ENCODE measurements at regions not wholly inside any gene's neighbourhood (a gene's known extent, or its start where the extent isn't known, plus 50 kb on each side); places are given as distances from the start of the nearest gene placed in this dataset.

GRCh38 chr5:86403190-86403589, 214.6 kb upstream of the COX7C start:
- TF ChIP-seq CTCF (IDR thresholded peaks at IDR 0.05), result no peak
- H3K4me1 Mint-ChIP-seq, result no peaks in the 10 kb centered on the region
- no peaks in the 10 kb centered on the region for H3K27me3 Mint-ChIP-seq (ENCODE audit: low read depth, poor library complexity)
- no peak overlapping the region for H3K27ac Mint-ChIP-seq
- no peak overlapping the region for H3K4me3 Mint-ChIP-seq
- no peaks in the 10 kb centered on the region for H3K9me3 Mint-ChIP-seq
- DNase-seq, result no peak
- no peaks in the 10 kb centered on the region for H3K36me3 Mint-ChIP-seq (ENCODE audit: low read depth)

GRCh38 chr5:86404256-86404655, 213.5 kb upstream of the COX7C start:
- DNase-seq, result no peak
- Mint-ChIP-seq H3K4me1 (no peaks in the 10 kb centered on the region), H3K9me3 (no peaks in the 10 kb centered on the region), H3K36me3 (ENCODE audit: low read depth) (no peaks in the 10 kb centered on the region), H3K27me3 (ENCODE audit: low read depth, poor library complexity) (no peaks in the 10 kb centered on the region), H3K27ac (no peak overlapping the region), H3K4me3 (no peak overlapping the region)
- TF ChIP-seq CTCF (IDR thresholded peaks at IDR 0.05), result no peak

GRCh38 chr5:86407711-86408110, 210.0 kb upstream of the COX7C start:
- no peak for DNase-seq
- H3K36me3 Mint-ChIP-seq (ENCODE audit: low read depth), result no peaks in the 10 kb centered on the region
- TF ChIP-seq CTCF (IDR thresholded peaks at IDR 0.05), result no peak
- no peaks in the 10 kb centered on the region for H3K9me3 Mint-ChIP-seq
- H3K4me1 Mint-ChIP-seq, result no peaks in the 10 kb centered on the region
- no peaks in the 10 kb centered on the region for H3K27me3 Mint-ChIP-seq (ENCODE audit: low read depth, poor library complexity)
- no peak overlapping the region for H3K4me3 Mint-ChIP-seq
- H3K27ac Mint-ChIP-seq, result peak overlapping the region; percentile 58

- Mint-ChIP-seq H3K27ac (no peak overlapping the region), H3K4me1 (no peaks in the 10 kb centered on the region), H3K36me3 (ENCODE audit: low read depth) (no peaks in the 10 kb centered on the region), H3K4me3 (no peak overlapping the region), H3K27me3 (ENCODE audit: low read depth, poor library complexity) (no peaks in the 10 kb centered on the region), H3K9me3 (no peaks in the 10 kb centered on the region)
- no peak for TF ChIP-seq CTCF (IDR thresholded peaks at IDR 0.05)
- no peak for DNase-seq
Measured at GRCh38 chr5:86411596-86411995, 206.1 kb upstream of the COX7C start.

- H3K4me1 Mint-ChIP-seq, result no peaks in the 10 kb centered on the region
- H3K9me3 Mint-ChIP-seq, result no peaks in the 10 kb centered on the region
- no peak overlapping the region for H3K27ac Mint-ChIP-seq
- H3K4me3 Mint-ChIP-seq, result no peak overlapping the region
- TF ChIP-seq CTCF (IDR thresholded peaks at IDR 0.05), result no peak
- H3K36me3 Mint-ChIP-seq (ENCODE audit: low read depth), result no peaks in the 10 kb centered on the region
- H3K27me3 Mint-ChIP-seq (ENCODE audit: low read depth, poor library complexity), result peaks cover 3% of the 10 kb centered on the region
- no peak for DNase-seq
Measured at GRCh38 chr5:86427158-86427557, 190.6 kb upstream of the COX7C start.

- DNase-seq, result no peak
- no peaks in the 10 kb centered on the region for H3K9me3 Mint-ChIP-seq
- H3K36me3 Mint-ChIP-seq (ENCODE audit: low read depth), result no peaks in the 10 kb centered on the region
- H3K4me1 Mint-ChIP-seq, result no peaks in the 10 kb centered on the region
- no peak overlapping the region for H3K4me3 Mint-ChIP-seq
- no peak for TF ChIP-seq CTCF (IDR thresholded peaks at IDR 0.05)
- no peaks in the 10 kb centered on the region for H3K27me3 Mint-ChIP-seq (ENCODE audit: low read depth, poor library complexity)
- H3K27ac Mint-ChIP-seq, result no peak overlapping the region
Measured at GRCh38 chr5:86439593-86440110, 178.1 kb upstream of the COX7C start.
